ENCODE measurements at regions not wholly inside any gene's neighbourhood (a gene's known extent, or its start where the extent isn't known, plus 50 kb on each side); places are given as distances from the start of the nearest gene placed in this dataset.
"Not testable (repeated sequence)": the region's sequence is repeated elsewhere in the genome, so short reads cannot be mapped to it uniquely, and the experiment has no call there.

GRCh38 chr2:89849731-89850130, 1158.3 kb downstream of the RPIA start:
- TF ChIP-seq CTCF (IDR thresholded peaks at IDR 0.05; ENCODE audit: low read depth, low read length, missing control alignments): no peak

GRCh38 chr2:89850481-89850880, 1159.0 kb downstream of the RPIA start:
- no peak for TF ChIP-seq CTCF (IDR thresholded peaks at IDR 0.05; ENCODE audit: low read depth, low read length, missing control alignments)
- DNase-seq (ENCODE audit: low read depth): no peak
- in situ Hi-C loops (cut with HindIII; ENCODE audit: low sequenced_read_pairs): no loop called here
- no peak overlapping the region for H3K4me3 ChIP-seq (ENCODE audit: low read depth, low read length)

More at GRCh38 chr2:89849731-89850130, 1158.3 kb downstream of the RPIA start:
- no peak overlapping the region for H3K4me3 ChIP-seq (ENCODE audit: low read depth, low read length)
- no peak for DNase-seq (ENCODE audit: low read depth)
- in situ Hi-C loops (cut with HindIII; ENCODE audit: low sequenced_read_pairs): no loop called here

- H3K4me3 ChIP-seq (ENCODE audit: low read depth, low read length): no peak overlapping the region
- in situ Hi-C loops (cut with HindIII; ENCODE audit: low sequenced_read_pairs): no loop called here
- DNase-seq (ENCODE audit: low read depth): no peak
- TF ChIP-seq CTCF (IDR thresholded peaks at IDR 0.05; ENCODE audit: low read depth, low read length, missing control alignments): no peak
Measured at GRCh38 chr2:89850881-89851582, 1159.6 kb downstream of the RPIA start.

GRCh38 chr2:89851583-89851905, 1160.1 kb downstream of the RPIA start:
- no peak for DNase-seq (ENCODE audit: low read depth)
- no peak for TF ChIP-seq CTCF (IDR thresholded peaks at IDR 0.05; ENCODE audit: low read depth, low read length, missing control alignments)
- H3K4me3 ChIP-seq (ENCODE audit: low read depth, low read length): no peak overlapping the region
- in situ Hi-C loops (cut with HindIII; ENCODE audit: low sequenced_read_pairs): no loop called here

GRCh38 chr2:89853427-89853826, 1162.0 kb downstream of the RPIA start:
- DNase-seq (ENCODE audit: low read depth); in situ Hi-C loops (cut with HindIII; ENCODE audit: low sequenced_read_pairs); H3K4me3 ChIP-seq (ENCODE audit: low read depth, low read length): not testable (repeated sequence)

GRCh38 chr2:89855752-89856151, 1164.3 kb downstream of the RPIA start:
- DNase-seq (ENCODE audit: low read depth); H3K4me3 ChIP-seq (ENCODE audit: low read depth, low read length); in situ Hi-C loops (cut with HindIII; ENCODE audit: low sequenced_read_pairs): not testable (repeated sequence)

- H3K4me3 ChIP-seq (ENCODE audit: low read depth, low read length); DNase-seq (ENCODE audit: low read depth); in situ Hi-C loops (cut with HindIII; ENCODE audit: low sequenced_read_pairs): not testable (repeated sequence)
Measured at GRCh38 chr2:89856305-89856704, 1164.8 kb downstream of the RPIA start.

GRCh38 chr2:89862164-89862563, 1170.7 kb downstream of the RPIA start:
- DNase-seq (ENCODE audit: low read depth); in situ Hi-C loops (cut with HindIII; ENCODE audit: low sequenced_read_pairs): not testable (repeated sequence)

GRCh38 chr2:89863209-89863608, 1171.7 kb downstream of the RPIA start:
- in situ Hi-C loops (cut with HindIII; ENCODE audit: low sequenced_read_pairs); H3K4me3 ChIP-seq (ENCODE audit: low read depth, low read length); DNase-seq (ENCODE audit: low read depth): not testable (repeated sequence)

More at GRCh38 chr2:89862164-89862563, 1170.7 kb downstream of the RPIA start:
- not testable (repeated sequence) for H3K4me3 ChIP-seq (ENCODE audit: low read depth, low read length)

- DNase-seq (ENCODE audit: low read depth); in situ Hi-C loops (cut with HindIII; ENCODE audit: low sequenced_read_pairs); H3K4me3 ChIP-seq (ENCODE audit: low read depth, low read length): not testable (repeated sequence)
Measured at GRCh38 chr2:89874810-89875595, 1183.5 kb downstream of the RPIA start.

GRCh38 chr2:89876445-89876844, 1185.0 kb downstream of the RPIA start:
- in situ Hi-C loops (cut with HindIII; ENCODE audit: low sequenced_read_pairs); DNase-seq (ENCODE audit: low read depth); H3K4me3 ChIP-seq (ENCODE audit: low read depth, low read length): not testable (repeated sequence)

- DNase-seq (ENCODE audit: low read depth); in situ Hi-C loops (cut with HindIII; ENCODE audit: low sequenced_read_pairs); H3K4me3 ChIP-seq (ENCODE audit: low read depth, low read length): not testable (repeated sequence)
Measured at GRCh38 chr2:89876878-89877277, 1185.4 kb downstream of the RPIA start.

GRCh38 chr2:89882880-89883279, 1191.4 kb downstream of the RPIA start:
- in situ Hi-C loops (cut with HindIII; ENCODE audit: low sequenced_read_pairs); DNase-seq (ENCODE audit: low read depth); H3K4me3 ChIP-seq (ENCODE audit: low read depth, low read length): not testable (repeated sequence)

All from astrocyte of the cerebellum (primary cell).